Activated CD4-positive, alpha-beta memory T cell treated with anti-CD3 and anti-CD28 coated beads for 36 hours (primary cell): ENCODE measurements at regions not wholly inside any gene's neighbourhood (a gene's known extent, or its start where the extent isn't known, plus 50 kb on each side); places are given as distances from the start of the nearest gene placed in this dataset.

Experiments used
- CTCF ChIA-PET: fragments of 350-600 bp; sonication (Branson Sonifier 250); formaldehyde crosslinking; loops from one replicate; lab custom pipeline; 2021; ENCODE audit warnings: antibody characterized with exemption, inconsistent platforms; lab: Charles Lee
- POLR2A ChIA-PET: fragments of 350-600 bp; sonication (Branson Sonifier 250); formaldehyde crosslinking; loops from one replicate; lab custom pipeline; 2021; ENCODE audit warnings: antibody characterized with exemption; lab: Charles Lee
- DNase-seq: peaks from one replicate; pipeline ENCODE4 v3.0.0-alpha.2; 2020
- H3K27ac Mint-ChIP-seq: one replicate; pipeline ENCODE4 v1.8.0; 2021; ENCODE audit warnings: mixed read lengths
- H3K27me3 Mint-ChIP-seq: one replicate; pipeline ENCODE4 v1.8.0; 2021; ENCODE audit warnings: mixed read lengths
- H3K36me3 Mint-ChIP-seq: one replicate; pipeline ENCODE4 v1.8.0; 2021; ENCODE audit warnings: mixed read lengths
- H3K4me1 Mint-ChIP-seq: one replicate; pipeline ENCODE4 v1.8.0; 2021; ENCODE audit warnings: low read depth, mixed read lengths
- H3K4me3 Mint-ChIP-seq: one replicate; pipeline ENCODE4 v1.8.0; 2021; ENCODE audit warnings: mild to moderate bottlenecking, mixed read lengths
- H3K9me3 Mint-ChIP-seq: one replicate; pipeline ENCODE4 v1.8.0; 2021; ENCODE audit warnings: mixed read lengths
- intact Hi-C: fragments of 100-400 bp; cut with micrococcal nuclease; formaldehyde crosslinking; loops from one replicate; pipeline ENCODE4 v1.15.1; 2023

- H3K9me3 Mint-ChIP-seq = peaks cover 26% of the 10 kb centered on the region
- intact Hi-C loops = no loop called here
- POLR2A ChIA-PET = no interaction called here
- H3K27ac Mint-ChIP-seq = no peak overlapping the region
- H3K27me3 Mint-ChIP-seq = no peaks in the 10 kb centered on the region
- DNase-seq = no peak
- H3K4me1 Mint-ChIP-seq = no peaks in the 10 kb centered on the region
- no peak overlapping the region for H3K4me3 Mint-ChIP-seq
- no peaks in the 10 kb centered on the region for H3K36me3 Mint-ChIP-seq
- CTCF ChIA-PET = no interaction called here
Observed at GRCh38 chr17:53891726-53892125, 69.0 kb downstream of the KIF2B start.

DNA sequence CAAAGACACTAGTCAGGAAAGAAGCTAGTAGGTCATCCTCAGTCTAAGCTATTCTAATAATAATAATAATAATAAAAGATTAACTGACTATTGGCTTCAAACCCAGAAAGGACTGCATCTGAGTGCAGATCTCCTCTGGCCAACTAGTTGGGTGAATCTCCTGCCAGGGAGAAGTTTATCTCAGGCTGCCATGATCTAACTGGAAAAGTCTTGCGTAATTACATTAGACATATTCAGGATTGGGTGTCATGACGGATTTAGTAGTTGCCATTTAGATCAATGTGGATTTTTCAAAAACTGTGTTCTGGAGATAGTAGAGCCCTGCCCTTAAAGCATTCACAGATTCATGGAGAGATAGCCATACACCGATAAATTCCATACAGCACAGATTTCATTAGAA is 69.5 kb downstream of the KIF2B start:
- H3K27me3 Mint-ChIP-seq = no peaks in the 10 kb centered on the region
- CTCF ChIA-PET = no interaction called here
- intact Hi-C loops = no loop called here
- no peak for DNase-seq
- no peak overlapping the region for H3K27ac Mint-ChIP-seq
- no peak overlapping the region for H3K4me3 Mint-ChIP-seq
- no peaks in the 10 kb centered on the region for H3K36me3 Mint-ChIP-seq
- no peaks in the 10 kb centered on the region for H3K4me1 Mint-ChIP-seq
- POLR2A ChIA-PET = no interaction called here
- H3K9me3 Mint-ChIP-seq = peaks cover 25% of the 10 kb centered on the region

GRCh38 chr17:53894591-53894990 is 71.9 kb downstream of the KIF2B start:
- Mint-ChIP-seq H3K9me3 (peaks cover 20% of the 10 kb centered on the region), H3K27ac (no peak overlapping the region), H3K27me3 (no peaks in the 10 kb centered on the region), H3K4me3 (no peak overlapping the region), H3K4me1 (no peaks in the 10 kb centered on the region), H3K36me3 (no peaks in the 10 kb centered on the region)
- intact Hi-C loops = no loop called here
- DNase-seq = no peak
- POLR2A ChIA-PET = no interaction called here
- CTCF ChIA-PET = no interaction called here

DNA sequence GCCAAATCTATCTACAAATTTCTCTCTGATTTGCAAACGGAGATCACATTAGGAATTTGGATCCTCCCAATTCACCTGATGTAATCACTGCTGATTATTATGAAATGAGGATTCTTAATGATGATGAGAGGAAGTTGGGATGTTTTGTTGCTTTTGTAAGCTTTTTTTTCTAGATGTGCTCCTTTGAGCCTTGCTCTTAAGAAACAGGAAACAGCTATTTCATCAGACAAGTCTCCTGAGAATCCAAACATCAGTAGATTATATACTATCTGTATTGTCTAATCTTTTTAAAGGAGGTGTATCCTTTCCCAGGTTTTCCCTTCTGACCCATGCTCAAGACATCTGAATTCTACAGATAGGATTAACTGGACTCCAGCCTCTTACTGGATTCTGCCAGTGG is 73.3 kb downstream of the KIF2B start:
- ChIA-PET POLR2A (no interaction called here), CTCF (no interaction called here)
- intact Hi-C loops = no loop called here
- Mint-ChIP-seq H3K4me1 (no peaks in the 10 kb centered on the region), H3K36me3 (no peaks in the 10 kb centered on the region), H3K27ac (no peak overlapping the region), H3K27me3 (no peaks in the 10 kb centered on the region), H3K9me3 (peaks cover 24% of the 10 kb centered on the region), H3K4me3 (no peak overlapping the region)
- no peak for DNase-seq

GRCh38 chr17:53900951-53901350 is 78.2 kb downstream of the KIF2B start:
- ChIA-PET CTCF (no interaction called here), POLR2A (no interaction called here)
- no peak for DNase-seq
- Mint-ChIP-seq H3K4me1 (no peaks in the 10 kb centered on the region), H3K27me3 (no peaks in the 10 kb centered on the region), H3K4me3 (no peak overlapping the region), H3K36me3 (no peaks in the 10 kb centered on the region), H3K27ac (no peak overlapping the region), H3K9me3 (peaks cover 28% of the 10 kb centered on the region)
- intact Hi-C loops = no loop called here

GRCh38 chr17:53907435-53907834 is 84.7 kb downstream of the KIF2B start:
- H3K27me3 Mint-ChIP-seq = no peaks in the 10 kb centered on the region
- ChIA-PET CTCF (no interaction called here), POLR2A (no interaction called here)
- no peaks in the 10 kb centered on the region for H3K4me1 Mint-ChIP-seq
- H3K36me3 Mint-ChIP-seq = no peaks in the 10 kb centered on the region
- peaks cover 16% of the 10 kb centered on the region for H3K9me3 Mint-ChIP-seq
- DNase-seq = no peak
- H3K27ac Mint-ChIP-seq = no peak overlapping the region
- no peak overlapping the region for H3K4me3 Mint-ChIP-seq
- intact Hi-C loops = no loop called here

GRCh38 chr17:53909802-53910201 is 87.1 kb downstream of the KIF2B start:
- intact Hi-C loops = no loop called here
- Mint-ChIP-seq H3K4me3 (no peak overlapping the region), H3K9me3 (peaks cover 6% of the 10 kb centered on the region), H3K27ac (no peak overlapping the region), H3K4me1 (no peaks in the 10 kb centered on the region), H3K36me3 (no peaks in the 10 kb centered on the region), H3K27me3 (no peaks in the 10 kb centered on the region)
- no peak for DNase-seq
- CTCF ChIA-PET = no interaction called here
- POLR2A ChIA-PET = no interaction called here

GRCh38 chr17:53912117-53912516 is 89.4 kb downstream of the KIF2B start:
- no peak overlapping the region for H3K4me3 Mint-ChIP-seq
- H3K27ac Mint-ChIP-seq = no peak overlapping the region
- peaks cover 2% of the 10 kb centered on the region for H3K9me3 Mint-ChIP-seq
- H3K4me1 Mint-ChIP-seq = no peaks in the 10 kb centered on the region
- intact Hi-C loops = no loop called here
- DNase-seq = no peak
- no peaks in the 10 kb centered on the region for H3K36me3 Mint-ChIP-seq
- CTCF ChIA-PET = no interaction called here
- H3K27me3 Mint-ChIP-seq = no peaks in the 10 kb centered on the region
- POLR2A ChIA-PET = no interaction called here

DNA sequence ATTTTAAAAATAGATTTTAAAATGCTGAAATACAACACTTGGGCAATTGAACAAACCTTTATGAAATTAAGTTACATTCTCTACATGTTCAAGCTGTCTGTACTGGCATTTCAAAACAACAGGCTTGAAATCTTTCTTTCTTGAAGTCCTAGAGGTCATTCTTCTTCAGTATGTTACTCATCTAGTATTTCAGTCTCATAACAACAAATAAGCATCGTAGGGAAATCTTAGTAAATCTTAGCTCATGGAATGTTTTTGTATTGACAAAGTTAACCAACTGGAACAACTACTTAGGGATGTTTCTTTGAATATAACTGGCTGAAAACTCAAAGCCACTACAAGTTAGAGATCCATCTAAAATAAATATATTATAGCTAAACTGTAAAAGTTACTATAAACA is 96.6 kb downstream of the KIF2B start:
- H3K4me3 Mint-ChIP-seq = no peak overlapping the region
- ChIA-PET CTCF (no interaction called here), POLR2A (no interaction called here)
- H3K27me3 Mint-ChIP-seq = no peaks in the 10 kb centered on the region
- no peak for DNase-seq
- H3K9me3 Mint-ChIP-seq = peaks cover 7% of the 10 kb centered on the region
- H3K27ac Mint-ChIP-seq = no peak overlapping the region
- intact Hi-C loops = no loop called here
- no peaks in the 10 kb centered on the region for H3K4me1 Mint-ChIP-seq
- no peaks in the 10 kb centered on the region for H3K36me3 Mint-ChIP-seq

DNA sequence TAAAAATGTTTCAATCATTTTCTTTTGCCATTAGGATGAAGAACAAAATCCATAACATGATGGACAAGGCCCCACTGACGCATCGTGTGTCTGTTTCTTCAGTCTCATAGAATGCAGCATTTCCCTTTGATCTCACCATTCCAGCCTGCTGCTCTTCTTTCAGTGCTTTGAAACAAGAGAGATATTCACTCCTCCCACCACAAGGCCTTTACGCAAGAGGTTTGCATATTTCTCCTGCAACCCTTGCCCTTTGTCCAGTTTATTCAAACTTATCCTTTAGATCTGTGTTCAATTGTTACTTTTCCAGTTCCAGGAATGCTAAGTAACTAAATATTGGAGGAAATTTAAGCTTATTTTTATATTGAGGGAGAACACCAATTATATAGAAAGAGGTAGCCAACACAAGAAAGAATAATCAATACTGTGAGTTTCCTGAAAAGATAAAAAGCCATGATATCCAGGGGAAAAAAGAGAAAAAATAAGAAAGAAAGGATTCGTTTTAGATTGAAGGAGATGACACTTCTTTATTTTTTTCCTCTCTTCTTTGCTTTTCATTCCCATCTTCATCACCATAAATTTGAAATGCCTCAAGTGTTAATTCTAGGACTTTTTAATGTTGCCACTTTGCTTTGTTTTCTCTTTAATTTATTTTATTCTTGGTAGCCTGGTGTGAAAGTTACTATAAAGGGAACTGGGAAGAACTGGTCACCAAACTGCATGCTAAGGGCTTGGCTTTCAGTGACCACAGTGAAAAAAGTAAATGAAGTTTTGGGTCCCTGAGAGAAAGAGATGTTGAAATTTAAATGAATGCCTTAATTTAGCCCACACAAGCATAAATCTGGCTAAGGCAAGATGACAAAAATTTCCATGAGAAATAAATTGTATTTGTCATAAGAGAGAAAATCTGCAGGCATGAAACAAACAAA is 102.1 kb downstream of the KIF2B start:
- Mint-ChIP-seq H3K9me3 (peaks cover 17% of the 10 kb centered on the region), H3K4me3 (no peak overlapping the region), H3K36me3 (no peaks in the 10 kb centered on the region)

DNA sequence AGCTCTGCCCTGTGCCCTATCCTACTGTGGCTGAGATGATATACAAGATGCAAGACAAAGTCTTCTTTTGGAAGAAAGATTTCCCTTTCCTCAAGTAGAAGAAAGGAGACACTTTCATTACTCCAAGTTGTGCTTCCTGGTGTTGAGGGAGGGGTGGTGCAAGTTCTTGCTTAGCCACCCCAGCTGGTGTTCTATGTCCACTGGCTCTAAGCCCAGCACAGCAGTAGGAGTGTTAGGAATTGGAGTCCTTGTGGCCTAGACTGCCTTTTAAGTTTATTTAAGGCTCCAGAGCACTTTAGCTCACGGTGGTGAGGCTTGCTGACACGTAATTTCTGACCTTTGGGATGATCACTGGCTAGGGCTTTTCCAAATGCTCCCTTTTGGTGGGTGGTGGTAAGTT is 109.7 kb downstream of the KIF2B start:
- Mint-ChIP-seq H3K27ac (no peak overlapping the region), H3K4me3 (no peak overlapping the region), H3K27me3 (no peaks in the 10 kb centered on the region), H3K4me1 (no peaks in the 10 kb centered on the region), H3K36me3 (no peaks in the 10 kb centered on the region), H3K9me3 (peaks cover 17% of the 10 kb centered on the region)
- ChIA-PET CTCF (no interaction called here), POLR2A (no interaction called here)
- intact Hi-C loops = no loop called here
- DNase-seq = no peak

More for the DNA sequence above, 102.1 kb downstream of the KIF2B start:
- POLR2A ChIA-PET = no interaction called here
- Mint-ChIP-seq H3K27ac (no peak overlapping the region), H3K27me3 (no peaks in the 10 kb centered on the region), H3K4me1 (no peaks in the 10 kb centered on the region)
- intact Hi-C loops = no loop called here
- CTCF ChIA-PET = no interaction called here
- no peak for DNase-seq

DNA sequence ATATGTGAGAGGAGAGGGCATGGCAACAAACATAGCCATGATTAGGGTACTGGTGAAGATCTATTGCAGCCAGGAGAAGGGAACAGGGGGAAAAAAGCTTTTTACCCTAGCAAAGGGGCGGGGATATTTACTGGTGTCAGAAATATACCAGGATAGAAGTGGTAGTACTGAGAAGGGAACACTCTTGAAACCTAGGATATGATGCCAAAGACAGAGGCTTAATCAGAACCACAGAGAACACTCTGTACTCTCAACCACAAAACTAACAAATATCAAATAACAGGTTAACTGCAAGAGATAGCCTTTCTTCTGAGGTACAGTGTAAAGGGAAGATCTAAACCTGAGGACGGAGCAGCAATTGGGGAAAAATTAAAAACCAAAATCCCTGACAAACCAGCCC is 112.2 kb downstream of the KIF2B start:
- H3K27ac Mint-ChIP-seq = no peak overlapping the region
- H3K36me3 Mint-ChIP-seq = no peaks in the 10 kb centered on the region
- ChIA-PET CTCF (no interaction called here), POLR2A (no interaction called here)
- no peak overlapping the region for H3K4me3 Mint-ChIP-seq
- intact Hi-C loops = no loop called here
- H3K27me3 Mint-ChIP-seq = no peaks in the 10 kb centered on the region
- DNase-seq = no peak
- H3K4me1 Mint-ChIP-seq = no peaks in the 10 kb centered on the region
- H3K9me3 Mint-ChIP-seq = peaks cover 10% of the 10 kb centered on the region

GRCh38 chr17:53941231-53941630 is 118.5 kb downstream of the KIF2B start:
- H3K27ac Mint-ChIP-seq = no peak overlapping the region
- POLR2A ChIA-PET = no interaction called here
- DNase-seq = no peak
- no peaks in the 10 kb centered on the region for H3K36me3 Mint-ChIP-seq
- H3K27me3 Mint-ChIP-seq = no peaks in the 10 kb centered on the region
- intact Hi-C loops = no loop called here
- CTCF ChIA-PET = no interaction called here
- no peaks in the 10 kb centered on the region for H3K4me1 Mint-ChIP-seq
- peaks cover 4% of the 10 kb centered on the region for H3K9me3 Mint-ChIP-seq
- H3K4me3 Mint-ChIP-seq = no peak overlapping the region
